Head of caudate nucleus (tissue), 42 donors: ENCODE measurements at regions not wholly inside any gene's neighbourhood (a gene's known extent, or its start where the extent isn't known, plus 50 kb on each side); places are given as distances from the start of the nearest gene placed in this dataset.

Source experiments
- DNase-seq, 42 donors: peaks; one replicate each; pipeline versions ENCODE4 v3.0.0 to v3.0.0-alpha.2; 2020 to 2021; ENCODE audit warnings: mixed read lengths in 7 of 42
- intact Hi-C: fragments of 100-400 bp; cut with DNase I; formaldehyde crosslinking; loops from one replicate; pipeline ENCODE4 v1.15.0; 2022

DNA sequence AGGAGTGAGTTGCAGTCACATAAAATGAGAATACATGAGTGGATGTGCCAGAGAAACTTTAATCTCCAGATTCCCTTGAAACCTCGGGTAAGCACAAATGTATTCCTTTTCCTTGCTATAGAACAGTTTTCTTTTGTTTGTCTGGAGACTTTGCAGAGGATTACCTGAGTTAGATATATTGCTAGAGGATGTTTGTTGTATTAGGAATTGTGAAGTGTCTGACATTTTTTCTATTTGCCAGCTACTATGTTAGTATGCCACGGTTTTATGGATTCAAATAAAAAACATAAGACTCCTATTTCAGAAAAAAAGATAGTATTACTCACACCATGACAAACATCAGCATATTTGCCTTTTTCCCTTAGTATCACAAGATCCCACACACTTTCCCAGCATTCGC is 844.9 kb upstream of the SLITRK5 start:
- intact Hi-C loops = no loop called here
- no peak for DNase-seq

DNA sequence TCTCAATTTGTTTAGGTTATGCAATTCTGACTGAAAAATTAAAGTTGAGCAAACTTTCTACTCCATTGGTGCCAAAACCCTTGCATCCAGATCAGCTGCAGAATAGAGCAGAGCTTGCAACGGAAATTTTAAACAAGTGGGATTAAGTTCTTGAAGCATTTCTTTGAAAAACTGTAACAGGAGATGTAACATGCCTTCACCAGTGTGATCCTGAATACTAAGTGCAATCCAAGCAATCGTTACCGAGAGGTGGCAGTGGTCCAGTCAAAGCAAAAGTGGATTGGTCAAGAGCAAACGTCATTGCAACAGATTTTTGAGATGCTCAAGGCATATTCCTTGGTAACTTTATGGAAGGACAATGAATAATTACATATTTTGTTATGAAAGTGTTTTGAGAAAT is 841.1 kb upstream of the SLITRK5 start:
- no peak for DNase-seq
- intact Hi-C loops = no loop called here

DNA sequence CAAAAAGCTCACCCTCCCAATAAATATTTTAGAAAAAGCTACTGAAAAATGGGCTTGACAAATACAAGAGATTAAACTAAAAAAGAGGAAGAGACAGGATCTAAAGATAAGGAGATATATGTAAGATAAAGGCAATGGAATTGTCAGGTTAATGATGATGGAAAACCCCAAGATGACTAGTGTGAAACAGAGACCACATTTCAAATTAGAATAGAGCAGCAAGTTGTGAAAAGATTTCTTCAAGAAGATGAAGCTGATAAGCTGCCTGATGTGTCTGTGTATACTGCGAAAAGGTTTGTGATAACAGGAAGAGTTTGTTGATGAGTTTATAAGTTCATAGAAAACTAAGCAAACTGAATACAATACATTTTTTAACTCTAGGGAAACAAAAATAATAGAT is 840.1 kb upstream of the SLITRK5 start:
- DNase-seq = no peak
- intact Hi-C loops = no loop called here

- no peak for DNase-seq
- intact Hi-C loops = no loop called here
These were observed 832.6 kb upstream of the SLITRK5 start for GRCh38 chr13:86838411-86839120.

GRCh38 chr13:86839221-86839620 is 832.0 kb upstream of the SLITRK5 start:
- no peak for DNase-seq
- intact Hi-C loops = no loop called here

DNA sequence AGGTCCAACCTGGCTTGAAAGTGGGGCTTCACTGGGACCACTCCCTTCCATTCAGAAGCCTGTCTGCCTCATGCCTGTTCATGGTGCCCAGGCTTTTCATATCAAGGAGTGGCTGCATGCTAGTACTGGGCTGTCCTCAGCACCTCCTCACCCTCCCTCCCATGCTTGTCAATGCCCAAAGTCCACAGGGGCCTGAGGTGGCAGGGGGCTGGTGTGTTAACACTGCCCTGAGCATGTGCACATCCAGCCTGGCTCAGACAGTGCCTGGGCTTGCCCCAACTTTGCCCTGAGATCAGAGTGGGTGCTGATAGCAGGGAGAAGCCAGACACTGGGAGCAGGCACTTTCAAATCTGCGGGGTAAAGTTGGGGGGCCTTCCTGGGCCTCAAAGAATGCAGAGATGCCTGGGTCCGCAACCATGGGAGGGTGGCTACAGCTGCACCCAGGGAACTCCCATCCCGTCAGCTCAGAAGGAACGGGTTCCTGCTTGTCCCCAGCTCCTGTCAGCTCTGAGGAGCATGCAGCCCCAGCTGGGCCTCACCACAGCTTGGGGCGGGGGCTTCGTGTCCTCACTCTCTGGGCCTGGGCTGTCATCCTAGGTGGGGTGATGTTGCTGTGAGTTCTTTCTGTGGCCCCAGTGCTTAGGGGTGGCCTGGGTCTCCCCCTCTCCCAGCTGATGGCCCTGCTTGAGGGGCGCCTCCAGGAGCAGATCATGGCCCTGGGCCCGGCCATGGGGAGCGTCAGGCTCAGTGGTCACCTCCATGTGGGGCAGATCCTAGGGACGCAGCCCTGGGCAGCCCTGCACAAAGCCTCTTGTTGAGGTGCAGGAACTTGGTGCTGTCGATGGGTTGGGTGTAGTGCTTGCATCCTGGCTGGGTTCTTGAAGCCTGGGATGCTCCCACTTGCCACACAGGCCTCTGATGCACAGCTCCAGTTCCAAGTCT is 830.6 kb upstream of the SLITRK5 start:
- intact Hi-C loops = no loop called here
- DNase-seq = no peak

GRCh38 chr13:86841264-86841663 is 829.9 kb upstream of the SLITRK5 start:
- intact Hi-C loops = no loop called here
- DNase-seq = no peak

- no peak for DNase-seq
- intact Hi-C loops = no loop called here
These were observed 824.7 kb upstream of the SLITRK5 start for GRCh38 chr13:86846501-86846900.

- no peak for DNase-seq
- intact Hi-C loops = no loop called here
These were observed 822.5 kb upstream of the SLITRK5 start for GRCh38 chr13:86848716-86849115.

GRCh38 chr13:86856991-86857390 is 814.2 kb upstream of the SLITRK5 start:
- DNase-seq = no peak
- intact Hi-C loops = no loop called here

GRCh38 chr13:86858216-86858615 is 813.0 kb upstream of the SLITRK5 start:
- intact Hi-C loops = no loop called here
- no peak for DNase-seq

DNA sequence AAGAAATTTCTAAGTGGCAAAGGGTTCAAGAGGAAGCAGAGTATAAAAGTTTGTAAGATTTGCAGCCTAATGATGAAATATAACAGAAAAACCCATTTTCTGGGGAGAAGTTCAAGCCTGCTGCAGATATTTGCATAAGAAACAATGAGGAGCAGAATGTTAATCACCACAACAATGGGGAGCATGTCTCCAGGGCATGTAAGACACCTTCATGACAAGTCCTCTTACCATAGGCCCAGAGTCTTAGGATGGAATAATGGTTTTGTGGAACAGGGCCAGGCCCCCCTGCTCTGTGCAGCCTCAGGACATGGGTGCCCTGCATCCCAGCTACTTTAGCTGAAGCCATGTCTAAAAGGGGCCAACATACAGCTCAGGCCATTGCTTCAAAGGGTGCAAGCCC is 809.0 kb upstream of the SLITRK5 start:
- intact Hi-C loops = no loop called here
- DNase-seq = no peak

DNA sequence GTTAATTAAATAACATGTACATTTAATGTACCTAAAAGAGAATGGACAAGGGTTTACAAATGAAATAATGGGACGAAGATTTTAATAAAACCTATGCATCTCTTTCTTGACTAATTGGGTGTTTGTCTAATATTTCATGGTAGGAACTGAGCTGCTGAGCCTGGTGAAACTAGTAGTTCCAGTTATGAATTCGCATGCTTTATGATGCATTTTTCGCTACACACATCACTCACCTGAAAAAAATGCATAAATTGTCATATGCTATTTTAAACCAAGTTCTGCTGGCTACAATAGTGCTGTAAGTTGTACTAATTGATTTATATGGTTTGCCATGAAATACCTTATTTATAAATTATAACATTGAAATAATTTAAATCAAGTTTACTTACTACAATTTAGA is 806.8 kb upstream of the SLITRK5 start:
- DNase-seq = no peak
- intact Hi-C loops = no loop called here

DNA sequence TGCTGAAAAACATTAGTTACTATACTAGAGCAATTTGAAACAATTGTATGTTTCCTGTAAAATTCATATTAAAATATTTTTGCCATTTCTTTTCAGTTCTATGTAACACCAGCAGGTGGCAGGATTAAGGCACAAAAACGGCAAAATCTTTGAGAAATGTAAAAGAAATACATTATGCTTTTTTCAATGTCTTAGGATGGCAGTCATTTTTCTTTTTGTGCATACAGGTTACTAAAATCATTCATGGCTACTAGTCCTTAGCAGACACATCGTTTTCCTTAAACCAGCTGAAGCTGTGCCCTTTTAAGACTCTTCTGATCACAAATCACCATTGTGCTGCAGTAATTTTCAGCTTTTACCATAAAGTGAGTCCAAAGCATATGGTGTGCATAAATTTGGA is 800.7 kb upstream of the SLITRK5 start:
- intact Hi-C loops = no loop called here
- peak in 3 of 42 donors; percentile 3 to 15 (median 5) for DNase-seq

DNA sequence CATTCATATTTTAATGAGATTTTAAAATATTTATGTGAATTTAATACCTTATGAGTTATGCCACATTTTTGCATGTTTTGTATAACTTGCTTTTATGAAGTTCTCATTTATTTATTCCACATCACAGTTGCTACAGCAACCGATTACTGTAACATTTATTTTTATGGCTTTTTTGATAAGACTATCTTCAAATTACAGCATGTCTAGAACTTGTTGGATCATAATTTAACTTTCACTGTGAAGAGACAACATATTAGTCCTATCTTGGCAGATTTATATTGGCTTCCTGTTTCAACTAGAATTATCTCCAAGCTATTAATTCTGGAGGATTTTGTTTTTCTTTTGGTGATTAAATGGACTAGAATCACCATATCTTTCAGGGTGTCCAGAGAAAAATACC is 793.7 kb upstream of the SLITRK5 start:
- intact Hi-C loops = no loop called here
- DNase-seq = no peak

GRCh38 chr13:86878781-86879180 is 792.4 kb upstream of the SLITRK5 start:
- intact Hi-C loops = no loop called here
- no peak for DNase-seq

- no peak for DNase-seq
- intact Hi-C loops = no loop called here
These were observed 789.8 kb upstream of the SLITRK5 start for GRCh38 chr13:86881390-86881789.

DNA sequence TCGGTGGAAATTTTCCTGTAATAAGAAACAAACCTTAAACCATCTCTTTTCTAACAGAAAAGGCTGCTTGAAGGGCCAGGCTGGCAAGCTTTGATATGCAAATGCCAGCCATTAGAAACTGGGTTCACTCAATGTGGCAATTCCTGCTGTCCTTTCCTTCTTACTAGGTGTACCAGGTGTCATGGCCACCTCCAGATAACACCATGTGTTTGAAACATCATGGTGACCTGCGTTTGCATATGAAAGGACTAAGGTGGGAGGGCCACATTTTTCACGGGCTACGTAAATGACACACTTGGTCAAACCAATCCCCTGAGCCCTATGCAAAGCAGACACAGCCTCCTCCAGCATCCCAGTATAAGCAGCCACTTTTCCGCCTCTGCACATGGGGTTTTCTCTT is 789.1 kb upstream of the SLITRK5 start:
- DNase-seq = no peak
- intact Hi-C loops = no loop called here

DNA sequence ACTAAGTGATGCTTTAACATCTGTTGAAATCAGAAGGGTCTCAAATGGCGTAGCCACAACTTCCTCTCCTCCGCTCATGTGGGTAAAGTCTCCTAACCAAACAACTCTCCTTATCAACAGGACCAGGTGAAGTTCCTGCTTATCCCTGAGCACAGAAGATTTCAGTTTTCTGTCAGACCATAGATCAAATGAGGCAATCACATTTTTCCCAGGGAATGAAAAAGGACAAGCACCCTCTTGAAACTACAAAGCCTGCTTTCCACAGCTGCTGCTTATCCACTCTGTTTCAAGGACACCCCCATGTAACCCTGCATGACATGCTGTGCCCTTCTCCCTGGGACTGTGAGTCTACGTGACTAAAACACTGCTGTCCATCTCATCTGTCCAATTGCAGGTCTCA is 788.3 kb upstream of the SLITRK5 start:
- no peak for DNase-seq
- intact Hi-C loops = no loop called here

DNA sequence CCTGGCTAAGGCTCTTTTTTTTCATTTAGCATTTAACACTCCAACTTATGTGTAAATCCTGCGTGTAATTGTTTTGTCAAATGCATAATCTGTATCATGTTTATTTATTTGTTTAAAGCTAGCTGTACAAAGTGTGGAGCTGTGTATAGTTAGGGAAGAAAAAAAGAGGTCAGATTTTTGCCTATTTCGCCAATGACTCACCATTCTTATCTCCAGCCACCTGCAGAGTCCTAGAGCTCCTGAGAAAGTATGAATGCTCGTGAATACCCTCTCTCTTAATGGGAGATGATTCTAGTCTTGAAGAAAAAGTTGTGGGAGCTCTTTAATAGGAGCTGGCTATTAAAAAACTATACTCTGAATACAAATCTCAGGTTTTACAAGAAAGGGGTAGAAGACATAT is 778.8 kb upstream of the SLITRK5 start:
- no peak for DNase-seq
- intact Hi-C loops = no loop called here

DNA sequence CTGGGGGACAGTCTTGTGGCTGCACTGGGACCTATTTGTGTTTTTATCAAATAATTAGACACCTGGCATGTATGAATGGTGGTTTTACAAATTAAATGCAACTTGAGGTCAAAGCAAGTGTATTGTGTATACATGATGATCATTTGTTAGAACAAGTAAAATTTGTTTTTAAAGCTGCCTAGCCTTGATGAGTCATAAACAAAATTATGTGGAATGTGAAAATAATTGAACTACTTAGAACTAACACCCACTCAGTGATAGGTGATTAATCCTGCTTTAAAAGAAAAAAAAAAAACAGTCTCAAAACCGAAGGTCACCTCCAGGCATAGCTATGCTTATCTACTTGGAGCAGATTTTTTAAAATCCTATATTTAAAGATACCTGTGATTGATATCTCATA is 770.3 kb upstream of the SLITRK5 start:
- DNase-seq = no peak
- intact Hi-C loops = no loop called here
